ENCODE measurements at regions not wholly inside any gene's neighbourhood (a gene's known extent, or its start where the extent isn't known, plus 50 kb on each side); places are given as distances from the start of the nearest gene placed in this dataset.

DNA sequence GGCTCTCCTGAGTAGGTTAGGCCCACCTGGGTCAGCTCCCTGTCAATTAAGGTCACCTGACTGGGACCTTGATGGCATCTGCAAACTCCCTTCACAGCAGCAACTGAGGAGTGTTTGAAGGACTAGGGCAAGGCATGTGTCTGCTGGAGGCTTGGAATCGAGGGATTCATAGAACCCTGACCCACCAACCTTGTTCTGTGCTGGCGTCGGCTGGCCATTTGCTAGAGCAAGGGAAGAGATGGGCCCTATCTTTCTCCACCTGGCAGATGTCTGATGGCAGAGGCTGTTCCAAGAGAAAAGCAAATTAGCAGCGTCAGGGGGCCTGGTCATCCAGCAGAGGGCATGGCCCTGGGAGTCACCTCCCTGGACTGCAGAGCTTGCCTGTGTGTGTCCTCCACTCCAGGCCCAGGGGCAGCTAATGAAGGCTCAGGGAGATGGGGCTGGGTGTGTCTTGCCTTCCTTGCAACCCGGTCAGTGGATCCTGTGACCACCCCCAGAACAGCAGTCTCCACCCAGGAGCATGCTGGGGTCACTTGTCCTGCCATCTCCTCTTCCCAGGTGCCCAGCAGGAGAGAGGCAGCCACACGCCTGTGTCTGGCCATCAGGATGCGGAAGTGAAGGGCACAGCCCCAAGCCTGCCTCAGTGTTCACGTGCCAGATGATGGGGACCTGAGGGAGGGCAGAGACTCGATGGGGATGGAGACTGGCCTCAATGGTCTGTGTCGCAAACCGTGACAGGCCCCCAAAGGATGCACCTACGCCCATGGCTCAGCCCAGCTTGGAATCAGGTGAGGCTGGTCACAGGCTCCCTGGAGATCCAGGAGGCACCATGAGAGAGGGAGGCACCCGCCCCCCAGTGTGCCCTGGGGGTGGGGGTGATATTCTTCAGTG lies 53.9 kb downstream of the BARX1 start:
- no peak for DNase-seq (ENCODE audit: low read depth in 2 of 2)

DNA sequence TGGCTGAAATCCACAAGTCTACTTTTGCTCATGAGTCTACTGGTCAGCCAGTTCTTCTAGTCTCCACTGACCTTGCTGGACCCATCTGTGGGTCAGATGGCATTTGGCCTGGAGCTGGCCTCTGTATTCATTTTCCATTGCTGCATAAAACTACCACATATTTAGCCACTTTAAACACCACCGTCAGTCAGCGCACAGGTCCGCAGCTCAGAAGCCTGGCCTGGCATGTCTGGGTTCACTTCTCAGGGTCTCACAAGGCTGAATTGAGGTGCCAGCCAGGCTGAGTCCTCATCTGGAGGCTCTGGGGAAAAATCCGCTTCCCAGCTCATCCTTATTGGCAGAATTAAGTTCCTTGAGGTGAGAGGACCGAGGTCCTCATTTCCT lies 54.7 kb downstream of the BARX1 start:
- no peak for DNase-seq (ENCODE audit: low read depth in 2 of 2)

DNA sequence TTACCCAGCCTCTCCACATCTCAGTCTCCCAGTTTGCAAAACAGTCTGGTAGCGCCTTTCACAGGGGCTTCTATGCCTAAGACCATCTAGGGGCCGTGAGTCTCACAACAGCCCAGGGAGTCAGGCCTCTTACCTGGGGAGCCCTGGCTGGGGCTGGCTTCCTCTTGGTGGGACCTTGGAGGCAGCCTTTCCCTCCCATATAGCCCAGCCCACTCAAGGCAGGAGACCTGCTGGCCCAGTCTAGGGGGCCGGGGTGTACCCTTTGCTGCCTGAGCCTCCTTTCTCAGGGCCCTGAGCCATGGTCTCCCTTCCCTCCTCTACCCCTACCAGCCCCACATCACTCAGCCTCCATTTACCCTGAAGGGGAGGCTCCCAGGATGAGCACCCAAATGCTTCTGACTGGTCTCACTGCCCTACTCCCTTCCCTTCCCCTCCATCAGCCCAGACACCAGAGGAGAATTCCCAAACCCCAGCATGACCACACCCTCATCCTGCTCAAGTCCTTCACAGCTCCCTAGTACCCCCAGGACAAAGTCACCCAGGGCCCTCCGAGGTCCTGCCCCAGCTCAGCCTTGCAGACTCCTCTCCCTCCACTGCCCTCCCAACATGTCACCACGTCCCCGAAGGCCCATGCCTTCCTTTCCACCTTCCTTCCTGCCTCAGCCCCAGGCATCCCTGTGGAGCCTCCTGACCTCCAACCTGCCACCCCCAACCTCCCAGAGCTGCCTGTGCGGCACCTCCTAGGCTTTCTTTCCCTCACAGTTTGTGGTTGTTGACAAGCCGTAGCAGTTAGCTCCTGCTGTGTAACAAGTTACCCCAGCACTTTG lies 55.3 kb downstream of the BARX1 start:
- no peak for DNase-seq (ENCODE audit: low read depth in 2 of 2)

- DNase-seq (ENCODE audit: low read depth in 2 of 2) = no peak
Measured at GRCh38 chr9:93898502-93899426, 56.4 kb downstream of the BARX1 start.

DNA sequence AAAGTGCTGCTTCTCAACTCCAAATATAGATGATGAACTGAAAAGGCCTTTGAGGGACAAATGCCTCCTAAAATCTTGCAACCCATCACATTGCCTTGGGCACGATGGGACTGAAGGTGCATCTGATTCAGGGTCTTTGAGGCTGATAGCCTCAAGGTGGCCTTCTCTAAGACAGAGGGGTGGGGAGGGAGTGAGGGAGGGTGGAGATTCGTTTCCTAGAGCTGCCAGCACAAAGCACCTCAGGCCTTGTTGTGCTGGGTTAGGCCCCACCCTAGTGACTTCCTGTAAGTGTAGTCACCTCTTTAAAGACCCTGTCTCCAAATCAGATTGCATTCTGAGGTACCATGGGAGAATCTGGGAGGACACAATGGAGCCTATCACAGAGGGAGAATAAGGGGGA lies 57.1 kb downstream of the BARX1 start:
- no peak for DNase-seq (ENCODE audit: low read depth in 2 of 2)

DNA sequence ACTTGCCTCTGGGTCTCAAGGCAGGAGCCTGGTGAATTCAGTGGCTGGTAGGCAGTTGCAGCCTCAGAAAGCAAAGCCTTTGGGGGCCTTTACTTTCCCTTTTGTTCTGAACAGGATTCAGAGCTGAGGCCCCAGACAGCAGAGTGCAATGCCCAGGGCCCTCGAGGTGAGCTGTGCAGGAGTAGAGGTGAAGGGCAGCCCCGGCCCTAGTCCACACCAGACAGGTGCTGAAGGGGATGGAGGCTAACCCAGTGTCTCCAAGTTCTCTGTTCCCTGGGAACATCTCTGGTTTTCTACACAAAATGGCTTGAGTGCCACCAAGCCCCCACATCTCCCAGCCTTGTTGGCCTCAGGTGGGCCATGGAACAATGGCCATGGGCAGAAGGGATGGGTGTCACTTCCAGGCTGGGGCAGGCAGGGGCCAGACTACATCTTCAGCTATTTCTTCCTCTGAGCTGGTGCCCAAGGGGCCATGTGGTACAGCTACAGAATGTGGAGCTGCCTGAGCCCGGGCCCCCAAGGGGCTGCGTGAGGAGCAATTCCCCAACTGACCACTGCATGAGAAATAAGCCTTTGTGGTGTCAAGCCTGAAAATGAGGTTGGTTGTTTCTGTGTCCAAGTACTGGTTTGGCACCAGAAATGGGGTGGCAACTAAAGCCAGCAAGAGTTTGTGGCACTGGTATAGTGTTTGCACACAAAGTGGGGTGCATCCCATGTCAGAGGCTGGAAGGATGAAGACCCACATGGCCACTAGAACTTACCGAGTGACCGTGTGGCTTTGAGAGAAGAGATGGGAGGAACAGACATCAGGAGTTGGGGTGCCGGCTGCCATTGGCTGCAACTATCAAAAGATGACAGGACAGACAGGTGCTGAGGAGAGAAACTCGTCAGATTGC lies 57.8 kb downstream of the BARX1 start:
- no peak for DNase-seq (ENCODE audit: low read depth in 2 of 2)

- no peak for DNase-seq (ENCODE audit: low read depth in 2 of 2)
Measured at GRCh38 chr9:93896496-93897033, 58.6 kb downstream of the BARX1 start.

DNA sequence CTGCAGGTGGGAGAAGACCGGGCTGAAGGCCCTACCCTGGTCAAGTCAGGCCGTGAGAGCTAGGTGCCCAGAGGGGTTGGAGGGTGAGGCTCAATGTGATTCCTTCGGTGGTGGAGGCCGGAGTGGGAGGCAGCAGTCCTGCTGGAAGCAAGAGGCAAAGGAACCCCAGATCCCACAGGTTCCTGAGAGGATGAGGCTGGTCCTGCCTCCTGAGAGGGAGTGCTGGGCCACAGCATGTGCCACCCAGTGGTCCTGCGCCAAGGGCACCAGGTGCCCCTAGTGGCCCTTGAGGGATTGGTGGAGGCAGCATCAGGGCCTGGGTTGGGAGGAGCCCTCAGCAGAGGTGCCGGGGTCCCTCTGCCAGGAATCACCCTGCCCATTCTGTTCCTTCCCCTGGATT lies 59.1 kb downstream of the BARX1 start:
- DNase-seq (ENCODE audit: low read depth in 2 of 2) = no peak

GRCh38 chr9:93895535-93895934 lies 59.6 kb downstream of the BARX1 start:
- no peak for DNase-seq (ENCODE audit: low read depth in 2 of 2)

DNA sequence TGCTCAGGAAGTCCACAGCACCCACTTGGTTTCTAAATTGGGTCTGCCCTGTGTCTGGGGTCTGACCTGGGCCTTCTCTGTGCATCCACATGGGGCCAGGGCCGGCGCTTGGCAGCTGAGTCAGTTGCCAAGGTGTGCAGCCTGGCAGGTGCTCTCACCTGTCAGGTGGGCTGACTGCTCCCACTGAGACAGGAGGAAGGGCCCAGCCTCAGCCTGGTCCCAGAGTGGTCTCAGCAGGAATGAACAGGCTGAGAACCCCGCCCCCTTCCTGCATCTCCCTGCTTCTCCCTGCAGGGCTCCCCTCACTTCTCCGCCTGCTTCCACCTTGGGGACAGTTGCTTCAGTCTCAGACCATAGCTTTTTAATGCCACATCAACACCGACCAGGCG lies 60.5 kb downstream of the BARX1 start:
- no peak for DNase-seq (ENCODE audit: low read depth in 2 of 2)

- DNase-seq (ENCODE audit: low read depth in 2 of 2) = no peak
Measured at GRCh38 chr9:93893899-93894690, 61.1 kb downstream of the BARX1 start.

DNA sequence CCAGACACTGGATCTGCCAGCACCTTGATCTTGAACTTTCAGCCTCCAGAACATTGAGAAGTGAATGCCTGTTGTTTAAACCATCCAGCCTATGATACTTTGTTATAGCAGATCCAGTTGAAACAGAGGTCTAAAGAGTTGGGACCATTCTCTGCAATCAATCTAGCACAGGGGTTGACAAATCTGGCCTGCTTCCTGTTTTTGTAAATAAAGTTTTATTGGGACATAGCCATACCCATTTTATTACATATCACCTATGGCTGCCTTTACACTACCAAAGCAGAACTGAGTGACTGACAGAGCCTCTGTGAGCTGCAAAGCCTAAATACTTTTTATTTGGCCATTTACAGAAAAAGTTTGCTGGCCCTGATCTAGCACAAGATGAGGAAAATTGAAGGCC lies 62.0 kb downstream of the BARX1 start:
- DNase-seq (ENCODE audit: low read depth in 2 of 2) = no peak

- DNase-seq (ENCODE audit: low read depth in 2 of 2) = no peak
Measured at GRCh38 chr9:93892748-93893147, 62.4 kb downstream of the BARX1 start.

DNA sequence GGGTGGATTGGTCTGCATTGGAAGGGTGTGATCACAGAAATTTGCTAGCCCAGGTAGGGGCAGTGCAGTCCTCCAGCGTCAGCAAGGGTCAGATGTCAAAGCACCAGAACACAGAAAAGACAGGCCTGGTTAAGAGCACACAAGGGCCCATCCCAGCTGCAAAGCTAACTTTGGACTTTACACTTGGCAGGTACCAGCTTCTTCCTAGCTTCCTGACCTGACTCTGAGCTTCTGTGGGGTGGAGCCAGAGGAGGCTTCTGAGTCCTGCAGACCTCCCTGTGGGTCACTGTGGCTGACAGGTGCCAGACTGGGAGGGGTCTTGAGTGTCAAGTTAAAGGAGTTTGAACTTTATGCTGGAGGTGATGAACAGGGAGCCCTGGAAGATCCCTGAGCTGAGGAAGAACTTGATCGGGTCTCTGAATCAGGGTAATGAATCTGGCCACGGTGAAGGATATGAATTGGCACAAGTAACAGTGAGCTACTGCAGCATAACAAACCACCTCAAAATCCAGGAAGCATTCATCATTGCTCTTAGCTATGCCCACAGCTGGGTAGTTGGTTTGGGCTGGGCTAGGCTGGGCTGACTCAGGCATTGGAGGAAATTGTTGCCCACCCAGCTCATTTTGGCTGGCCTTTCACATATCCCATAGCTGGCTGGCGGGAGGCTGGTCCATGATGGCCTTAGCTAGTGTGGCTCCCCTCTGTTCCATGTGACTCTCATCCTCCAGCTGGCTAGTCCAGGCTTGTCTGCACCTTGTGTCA lies 63.4 kb downstream of the BARX1 start:
- no peak for DNase-seq (ENCODE audit: low read depth in 2 of 2)

- no peak for DNase-seq (ENCODE audit: low read depth in 2 of 2)
Measured at GRCh38 chr9:93891050-93891449, 64.1 kb downstream of the BARX1 start.

DNA sequence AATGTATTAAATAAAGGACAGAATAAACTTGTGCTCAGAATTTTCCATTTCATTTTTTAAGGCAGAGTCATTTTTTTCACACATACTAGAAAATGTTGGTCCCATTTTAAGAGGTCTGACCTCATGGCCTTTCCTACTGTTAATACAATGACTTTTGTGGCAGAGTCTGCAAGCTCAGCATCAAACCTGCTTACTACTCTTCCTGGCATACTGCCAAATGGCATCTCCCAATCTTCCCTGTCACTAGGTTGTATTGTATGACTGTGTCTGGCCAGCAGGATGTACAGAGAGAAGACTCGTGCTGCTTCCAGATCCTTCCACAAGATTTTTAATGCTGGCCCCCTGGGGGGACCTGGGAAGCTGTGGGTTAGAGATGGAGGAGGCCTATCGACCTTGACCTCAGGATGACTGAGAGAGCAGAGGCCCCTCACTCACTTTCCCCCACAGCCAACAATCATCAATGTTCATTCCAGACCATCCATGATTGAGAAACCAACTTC lies 64.7 kb downstream of the BARX1 start:
- no peak for DNase-seq (ENCODE audit: low read depth in 2 of 2)

- no peak for DNase-seq (ENCODE audit: low read depth in 2 of 2)
Measured at GRCh38 chr9:93886911-93887310, 68.2 kb downstream of the BARX1 start.

- no peak for DNase-seq (ENCODE audit: low read depth in 2 of 2)
Measured at GRCh38 chr9:93884808-93885207, 70.3 kb downstream of the BARX1 start.
